ENCODE measurements at regions not wholly inside any gene's neighbourhood (a gene's known extent, or its start where the extent isn't known, plus 50 kb on each side); places are given as distances from the start of the nearest gene placed in this dataset.
"Not testable (repeated sequence)": the region's sequence is repeated elsewhere in the genome, so short reads cannot be mapped to it uniquely, and the experiment has no call there.

DNA sequence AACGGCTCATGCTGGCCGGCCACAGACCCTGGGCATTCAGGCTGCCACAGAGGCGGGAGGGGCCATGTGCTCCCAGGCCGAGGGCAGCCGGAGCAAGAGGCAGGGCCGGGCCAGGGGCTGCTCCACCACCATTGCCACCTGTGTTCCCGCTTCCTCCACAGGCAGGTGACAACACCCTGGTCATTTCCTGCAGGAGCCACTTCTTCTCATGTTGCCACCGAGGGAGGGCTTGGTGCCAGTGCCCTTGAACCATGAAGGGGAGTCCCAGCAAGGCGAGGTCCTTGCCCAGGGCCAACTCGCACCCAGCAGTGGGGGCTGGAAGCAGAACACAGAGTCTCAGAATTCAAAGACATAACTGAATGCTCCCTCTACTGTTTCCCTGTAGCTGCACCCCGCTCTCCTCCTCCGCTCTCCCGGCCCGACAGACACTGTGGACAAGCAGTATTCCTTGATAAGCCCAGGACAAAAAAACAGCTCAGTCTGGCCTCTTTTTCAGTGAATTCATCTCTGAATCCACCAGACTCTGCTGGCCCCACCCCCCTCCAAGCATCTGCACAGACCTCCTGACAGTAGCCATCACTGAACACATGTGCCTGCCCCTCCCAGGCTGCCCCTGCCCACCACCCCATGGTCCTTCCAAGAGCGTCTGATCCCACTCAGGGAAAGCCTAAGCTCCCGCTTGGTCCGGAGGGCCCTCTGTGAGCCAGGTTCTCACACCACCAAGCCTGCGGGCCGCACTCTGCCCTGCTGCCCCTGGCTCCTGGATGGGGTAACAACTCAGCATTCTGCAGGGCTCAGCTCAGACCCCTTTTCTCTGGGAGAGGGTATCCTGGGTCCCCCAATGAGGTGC, 1074.9 kb downstream of the RPIA start:
- TF ChIP-seq, protein P1, sequence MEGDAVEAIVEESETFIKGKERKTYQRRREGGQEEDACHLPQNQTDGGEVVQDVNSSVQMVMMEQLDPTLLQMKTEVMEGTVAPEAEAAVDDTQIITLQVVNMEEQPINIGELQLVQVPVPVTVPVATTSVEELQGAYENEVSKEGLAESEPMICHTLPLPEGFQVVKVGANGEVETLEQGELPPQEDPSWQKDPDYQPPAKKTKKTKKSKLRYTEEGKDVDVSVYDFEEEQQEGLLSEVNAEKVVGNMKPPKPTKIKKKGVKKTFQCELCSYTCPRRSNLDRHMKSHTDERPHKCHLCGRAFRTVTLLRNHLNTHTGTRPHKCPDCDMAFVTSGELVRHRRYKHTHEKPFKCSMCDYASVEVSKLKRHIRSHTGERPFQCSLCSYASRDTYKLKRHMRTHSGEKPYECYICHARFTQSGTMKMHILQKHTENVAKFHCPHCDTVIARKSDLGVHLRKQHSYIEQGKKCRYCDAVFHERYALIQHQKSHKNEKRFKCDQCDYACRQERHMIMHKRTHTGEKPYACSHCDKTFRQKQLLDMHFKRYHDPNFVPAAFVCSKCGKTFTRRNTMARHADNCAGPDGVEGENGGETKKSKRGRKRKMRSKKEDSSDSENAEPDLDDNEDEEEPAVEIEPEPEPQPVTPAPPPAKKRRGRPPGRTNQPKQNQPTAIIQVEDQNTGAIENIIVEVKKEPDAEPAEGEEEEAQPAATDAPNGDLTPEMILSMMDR (conservative IDR thresholded peaks at IDR 0.05; ENCODE audit: low read depth, low read length), result not testable (repeated sequence)
- TF ChIP-seq, protein P2, sequence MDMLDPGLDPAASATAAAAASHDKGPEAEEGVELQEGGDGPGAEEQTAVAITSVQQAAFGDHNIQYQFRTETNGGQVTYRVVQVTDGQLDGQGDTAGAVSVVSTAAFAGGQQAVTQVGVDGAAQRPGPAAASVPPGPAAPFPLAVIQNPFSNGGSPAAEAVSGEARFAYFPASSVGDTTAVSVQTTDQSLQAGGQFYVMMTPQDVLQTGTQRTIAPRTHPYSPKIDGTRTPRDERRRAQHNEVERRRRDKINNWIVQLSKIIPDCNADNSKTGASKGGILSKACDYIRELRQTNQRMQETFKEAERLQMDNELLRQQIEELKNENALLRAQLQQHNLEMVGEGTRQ (IDR thresholded peaks at IDR 0.05; ENCODE audit: low read depth, low read length), result not testable (repeated sequence)
- not testable (repeated sequence) for TF ChIP-seq POLR2A (IDR thresholded peaks at IDR 0.05; ENCODE audit: low read depth, low read length); RAD21 (IDR thresholded peaks at IDR 0.05; ENCODE audit: low read length); MAFK (IDR thresholded peaks at IDR 0.05; ENCODE audit: low read depth, low read length); CEBPB (IDR thresholded peaks at IDR 0.05; ENCODE audit: low read depth, low read length); SMC3 (IDR thresholded peaks at IDR 0.05; ENCODE audit: low read depth, low read length); RCOR1 (IDR thresholded peaks at IDR 0.05; ENCODE audit: insufficient replicate concordance, low read length); FOS (IDR thresholded peaks at IDR 0.05; ENCODE audit: low read depth, low read length); NFE2L2 (IDR thresholded peaks at IDR 0.05; ENCODE audit: low read depth, low read length); RFX5 (IDR thresholded peaks at IDR 0.05; ENCODE audit: low read depth, low read length); MXI1 (IDR thresholded peaks at IDR 0.05; ENCODE audit: borderline replicate concordance, low read depth, low read length)
